Panc1 (cell line): ENCODE measurements at regions not wholly inside any gene's neighbourhood (a gene's known extent, or its start where the extent isn't known, plus 50 kb on each side); places are given as distances from the start of the nearest gene placed in this dataset.
"Not testable (repeated sequence)": the region's sequence is repeated elsewhere in the genome, so short reads cannot be mapped to it uniquely, and the experiment has no call there.

Experiments
- CTCF ChIP-seq: fragments of 450-650 bp; IDR thresholded peaks from 2 replicates; pipeline ENCODE4 v1.5.1; 2017; ENCODE audit warnings: mild to moderate bottlenecking
- TF ChIP-seq, protein P1 (sequence below), 2 experiments: IDR thresholded peaks; 2 replicates each; pipeline ENCODE4 v1.6.1; 2011 to 2012; ENCODE audit warnings: low read depth in 2 of 2, control low read depth in 1 of 2, low read length in 1 of 2, mild to moderate bottlenecking in 1 of 2, moderate library complexity in 1 of 2; ENCODE audit not compliant: insufficient read depth in 1 of 2

- TF ChIP-seq CTCF: not testable (repeated sequence)
- TF ChIP-seq, protein P1, sequence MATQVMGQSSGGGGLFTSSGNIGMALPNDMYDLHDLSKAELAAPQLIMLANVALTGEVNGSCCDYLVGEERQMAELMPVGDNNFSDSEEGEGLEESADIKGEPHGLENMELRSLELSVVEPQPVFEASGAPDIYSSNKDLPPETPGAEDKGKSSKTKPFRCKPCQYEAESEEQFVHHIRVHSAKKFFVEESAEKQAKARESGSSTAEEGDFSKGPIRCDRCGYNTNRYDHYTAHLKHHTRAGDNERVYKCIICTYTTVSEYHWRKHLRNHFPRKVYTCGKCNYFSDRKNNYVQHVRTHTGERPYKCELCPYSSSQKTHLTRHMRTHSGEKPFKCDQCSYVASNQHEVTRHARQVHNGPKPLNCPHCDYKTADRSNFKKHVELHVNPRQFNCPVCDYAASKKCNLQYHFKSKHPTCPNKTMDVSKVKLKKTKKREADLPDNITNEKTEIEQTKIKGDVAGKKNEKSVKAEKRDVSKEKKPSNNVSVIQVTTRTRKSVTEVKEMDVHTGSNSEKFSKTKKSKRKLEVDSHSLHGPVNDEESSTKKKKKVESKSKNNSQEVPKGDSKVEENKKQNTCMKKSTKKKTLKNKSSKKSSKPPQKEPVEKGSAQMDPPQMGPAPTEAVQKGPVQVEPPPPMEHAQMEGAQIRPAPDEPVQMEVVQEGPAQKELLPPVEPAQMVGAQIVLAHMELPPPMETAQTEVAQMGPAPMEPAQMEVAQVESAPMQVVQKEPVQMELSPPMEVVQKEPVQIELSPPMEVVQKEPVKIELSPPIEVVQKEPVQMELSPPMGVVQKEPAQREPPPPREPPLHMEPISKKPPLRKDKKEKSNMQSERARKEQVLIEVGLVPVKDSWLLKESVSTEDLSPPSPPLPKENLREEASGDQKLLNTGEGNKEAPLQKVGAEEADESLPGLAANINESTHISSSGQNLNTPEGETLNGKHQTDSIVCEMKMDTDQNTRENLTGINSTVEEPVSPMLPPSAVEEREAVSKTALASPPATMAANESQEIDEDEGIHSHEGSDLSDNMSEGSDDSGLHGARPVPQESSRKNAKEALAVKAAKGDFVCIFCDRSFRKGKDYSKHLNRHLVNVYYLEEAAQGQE (IDR thresholded peaks at IDR 0.05; ENCODE audit: insufficient read depth in 1 of 2, low read depth in 2 of 2, low read length in 1 of 2): not testable (repeated sequence)
These were observed 55.4 kb upstream of the IQSEC3 start for GRCh38 chr12:10879-11812.
